ENCODE measurements at regions not wholly inside any gene's neighbourhood (a gene's known extent, or its start where the extent isn't known, plus 50 kb on each side); places are given as distances from the start of the nearest gene placed in this dataset.

GRCh38 chr11:81472646-81473045, 1261.0 kb downstream of the FAM181B start:
- TF ChIP-seq, protein P1, sequence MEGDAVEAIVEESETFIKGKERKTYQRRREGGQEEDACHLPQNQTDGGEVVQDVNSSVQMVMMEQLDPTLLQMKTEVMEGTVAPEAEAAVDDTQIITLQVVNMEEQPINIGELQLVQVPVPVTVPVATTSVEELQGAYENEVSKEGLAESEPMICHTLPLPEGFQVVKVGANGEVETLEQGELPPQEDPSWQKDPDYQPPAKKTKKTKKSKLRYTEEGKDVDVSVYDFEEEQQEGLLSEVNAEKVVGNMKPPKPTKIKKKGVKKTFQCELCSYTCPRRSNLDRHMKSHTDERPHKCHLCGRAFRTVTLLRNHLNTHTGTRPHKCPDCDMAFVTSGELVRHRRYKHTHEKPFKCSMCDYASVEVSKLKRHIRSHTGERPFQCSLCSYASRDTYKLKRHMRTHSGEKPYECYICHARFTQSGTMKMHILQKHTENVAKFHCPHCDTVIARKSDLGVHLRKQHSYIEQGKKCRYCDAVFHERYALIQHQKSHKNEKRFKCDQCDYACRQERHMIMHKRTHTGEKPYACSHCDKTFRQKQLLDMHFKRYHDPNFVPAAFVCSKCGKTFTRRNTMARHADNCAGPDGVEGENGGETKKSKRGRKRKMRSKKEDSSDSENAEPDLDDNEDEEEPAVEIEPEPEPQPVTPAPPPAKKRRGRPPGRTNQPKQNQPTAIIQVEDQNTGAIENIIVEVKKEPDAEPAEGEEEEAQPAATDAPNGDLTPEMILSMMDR (conservative IDR thresholded peaks at IDR 0.05): no peak
- peaks cover 3% of the 10 kb centered on the region for H3K9me3 Mint-ChIP-seq
- DNase-seq (ENCODE audit: low read depth, low spot score): no peak

GRCh38 chr11:81470446-81470845, 1263.2 kb downstream of the FAM181B start:
- no peak overlapping the region for H3K27ac Mint-ChIP-seq (ENCODE audit: unreplicated experiment)
- no peaks in the 10 kb centered on the region for H3K27me3 Mint-ChIP-seq (ENCODE audit: low read depth)

More at GRCh38 chr11:81472646-81473045, 1261.0 kb downstream of the FAM181B start:
- no peak overlapping the region for H3K27ac Mint-ChIP-seq (ENCODE audit: unreplicated experiment)
- H3K36me3 Mint-ChIP-seq (ENCODE audit: low read depth): no peaks in the 10 kb centered on the region
- H3K4me1 Mint-ChIP-seq: no peaks in the 10 kb centered on the region
- H3K27me3 Mint-ChIP-seq (ENCODE audit: low read depth): peaks cover 2% of the 10 kb centered on the region
- no peak overlapping the region for H3K4me3 Mint-ChIP-seq

GRCh38 chr11:81459766-81460306, 1273.8 kb downstream of the FAM181B start:
- Mint-ChIP-seq H3K27ac (ENCODE audit: unreplicated experiment) (no peak overlapping the region), H3K4me1 (no peaks in the 10 kb centered on the region), H3K36me3 (ENCODE audit: low read depth) (no peaks in the 10 kb centered on the region), H3K9me3 (no peaks in the 10 kb centered on the region), H3K27me3 (ENCODE audit: low read depth) (peaks cover 2% of the 10 kb centered on the region), H3K4me3 (no peak overlapping the region)
- TF ChIP-seq, protein P1 (conservative IDR thresholded peaks at IDR 0.05): no peak
- no peak for DNase-seq (ENCODE audit: low read depth, low spot score)

More at GRCh38 chr11:81470446-81470845, 1263.2 kb downstream of the FAM181B start:
- Mint-ChIP-seq H3K4me3 (no peak overlapping the region), H3K36me3 (ENCODE audit: low read depth) (no peaks in the 10 kb centered on the region), H3K4me1 (no peaks in the 10 kb centered on the region), H3K9me3 (peaks cover 3% of the 10 kb centered on the region)
- TF ChIP-seq, protein P1 (conservative IDR thresholded peaks at IDR 0.05): no peak
- DNase-seq (ENCODE audit: low read depth, low spot score): no peak

DNA sequence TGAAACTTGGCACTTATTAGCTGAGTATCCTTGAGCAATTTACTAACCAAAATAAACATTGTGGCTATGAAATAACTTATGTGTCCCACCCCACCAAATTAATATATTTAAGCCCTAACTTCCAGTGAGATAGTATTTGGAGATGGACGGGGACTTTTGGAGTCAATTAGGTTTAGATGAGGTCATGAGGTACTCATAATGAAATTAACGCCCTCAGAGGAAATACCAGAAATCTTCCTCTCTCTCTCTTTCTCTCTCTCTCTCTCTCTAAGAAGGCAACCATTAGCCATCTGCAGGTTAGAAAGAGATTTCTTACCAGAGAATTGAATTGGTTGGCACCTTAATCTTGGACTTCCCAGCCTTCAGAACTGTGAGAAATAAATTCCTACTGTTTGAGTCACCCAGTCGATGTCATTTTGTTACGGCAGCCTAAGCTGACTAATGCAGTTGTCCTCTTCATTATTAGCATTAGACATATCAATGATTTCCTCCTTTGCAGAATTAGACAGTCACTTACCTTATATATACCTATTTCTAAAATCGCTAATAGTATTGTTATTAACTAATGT, 1284.0 kb downstream of the FAM181B start:
- no peak overlapping the region for H3K27ac Mint-ChIP-seq (ENCODE audit: unreplicated experiment)
- H3K27me3 Mint-ChIP-seq (ENCODE audit: low read depth): no peaks in the 10 kb centered on the region
- TF ChIP-seq, protein P1 (conservative IDR thresholded peaks at IDR 0.05): no peak
- H3K9me3 Mint-ChIP-seq: peaks cover 3% of the 10 kb centered on the region
- no peak overlapping the region for H3K4me3 Mint-ChIP-seq
- H3K4me1 Mint-ChIP-seq: no peaks in the 10 kb centered on the region
- DNase-seq (ENCODE audit: low read depth, low spot score): no peak
- H3K36me3 Mint-ChIP-seq (ENCODE audit: low read depth): no peaks in the 10 kb centered on the region

GRCh38 chr11:81444297-81444696, 1289.4 kb downstream of the FAM181B start:
- Mint-ChIP-seq H3K9me3 (no peaks in the 10 kb centered on the region), H3K27ac (ENCODE audit: unreplicated experiment) (no peak overlapping the region), H3K4me1 (no peaks in the 10 kb centered on the region), H3K36me3 (ENCODE audit: low read depth) (no peaks in the 10 kb centered on the region), H3K4me3 (no peak overlapping the region), H3K27me3 (ENCODE audit: low read depth) (peaks cover 3% of the 10 kb centered on the region)
- TF ChIP-seq, protein P1 (conservative IDR thresholded peaks at IDR 0.05): peak; percentile 40
- no peak for DNase-seq (ENCODE audit: low read depth, low spot score)

All from neural crest cell (in vitro differentiated cells).